GM12878 (cell line): ENCODE measurements at regions not wholly inside any gene's neighbourhood (a gene's known extent, or its start where the extent isn't known, plus 50 kb on each side); places are given as distances from the start of the nearest gene placed in this dataset.

Experiments
- ATAC-seq: fragments of 200-7000 bp; cut with Tn5 transposase; 3 replicates; pipeline ENCODE4 v1.9.1; 2020; ENCODE audit warnings: mild to moderate bottlenecking, moderate library complexity
- BruUV-seq: library from RNA; stranded (reverse); fragments of 400-500 nt; replicated peaks from 2 replicates; lab custom pipeline; 2021; lab: Mats Ljungman, UMichigan
- CTCF ChIA-PET: fragments of 300-600 bp; sonication (Branson Sonifier 250); formaldehyde crosslinking; extraction: SDS; loops from one replicate; lab custom pipeline; 2021; ENCODE audit warnings: inconsistent platforms; lab: Yijun Ruan, JAX
- POLR2A ChIA-PET: fragments of 350-600 bp; formaldehyde crosslinking; extraction: SDS; loops from one replicate; lab custom pipeline; 2021; ENCODE audit warnings: inconsistent platforms; lab: Charles Lee
- RAD21 ChIA-PET: fragments of 300-600 bp; sonication (Branson Sonifier 250); formaldehyde crosslinking; loops from one replicate; lab custom pipeline; 2023; ENCODE audit warnings: antibody characterized with exemption; ENCODE audit not compliant: unreplicated experiment; lab: Charles Lee
- SMC1A ChIA-PET: fragments of 300-600 bp; sonication (Branson Sonifier 250); formaldehyde crosslinking; loops from one replicate; lab custom pipeline; 2023; ENCODE audit not compliant: unreplicated experiment, uncharacterized antibody; lab: Charles Lee
- DNase-seq: peaks from one replicate; pipeline ENCODE4 v3.0.0-alpha.2; 2011; ENCODE audit warnings: low read depth, low spot score
- FAIRE-seq: peaks from 3 replicates; lab custom pipeline; 2011; peaks lifted over from hg19 to GRCh38; lab: Jason Lieb, UNC
- H2AFZ ChIP-seq: 2 replicates; pipeline ENCODE4 v1.6.0; 2011; ENCODE audit warnings: low read depth, low read length, control low read depth; ENCODE audit not compliant: control insufficient read depth
- H3K27ac ChIP-seq: 2 replicates; pipeline ENCODE4 v1.5.1; 2011; ENCODE audit warnings: control low read depth; ENCODE audit not compliant: control insufficient read depth, insufficient read depth
- H3K27me3 ChIP-seq, 2 experiments: replicated peaks in 1 of 2; 2 replicates each; pipeline versions ENCODE4 v1.6.0 to v1.6.1; 2011; ENCODE audit warnings: low read length in 1 of 2; ENCODE audit not compliant: control insufficient read depth in 2 of 2, insufficient read depth in 2 of 2
- H3K36me3 ChIP-seq, 2 experiments: 2 replicates each; pipeline ENCODE4 v1.5.1; 2011; ENCODE audit warnings: low read length in 1 of 2; ENCODE audit not compliant: control insufficient read depth in 2 of 2, insufficient read depth in 2 of 2
- H3K4me1 ChIP-seq: 2 replicates; pipeline ENCODE4 v1.6.1; 2011; ENCODE audit warnings: mild to moderate bottlenecking, low read length, moderate library complexity, mixed read lengths; ENCODE audit not compliant: control insufficient read depth, insufficient read depth
- H3K4me2 ChIP-seq: 2 replicates; pipeline ENCODE4 v1.6.0; 2011; ENCODE audit warnings: control low read depth; ENCODE audit not compliant: control insufficient read depth, insufficient read depth
- H3K4me3 ChIP-seq: fragments of 200-600 bp; sonication (generic); 2 replicates; pipeline ENCODE4 v1.5.1; 2016
- H3K79me2 ChIP-seq: 2 replicates; pipeline ENCODE4 v1.6.0; 2011; ENCODE audit warnings: low read length; ENCODE audit not compliant: control insufficient read depth, insufficient read depth
- H3K9ac ChIP-seq: 2 replicates; pipeline ENCODE4 v1.8.0; 2011; ENCODE audit warnings: low read length, control low read depth, mixed read lengths; ENCODE audit not compliant: control insufficient read depth, insufficient read depth
- H3K9me3 ChIP-seq: replicated peaks from 3 replicates; pipeline ENCODE4 v1.5.1; 2011; ENCODE audit warnings: mild to moderate bottlenecking, low read length; ENCODE audit not compliant: control insufficient read depth, insufficient read depth
- H4K20me1 ChIP-seq: 2 replicates; pipeline ENCODE4 v1.6.0; 2011; ENCODE audit not compliant: control insufficient read depth, insufficient read depth
- CREB1 ChIP-seq: IDR thresholded peaks from 2 replicates; pipeline ENCODE4 v1.6.1; 2012; ENCODE audit warnings: low read depth, mild to moderate bottlenecking, inconsistent platforms
- DPF2 ChIP-seq: fragments of 450-650 bp; IDR thresholded peaks from 2 replicates; pipeline ENCODE4 v1.6.1; 2017; ENCODE audit warnings: mild to moderate bottlenecking
- ELK1 ChIP-seq: IDR thresholded peaks from 2 replicates; pipeline ENCODE4 v1.6.1; 2012; ENCODE audit warnings: low read depth, low read length, improper control_type of control experiment
- JUND ChIP-seq: IDR thresholded peaks from 2 replicates; pipeline ENCODE4 v1.6.1; 2012; ENCODE audit warnings: low read depth, mild to moderate bottlenecking, low read length, improper control_type of control experiment, moderate library complexity
- LARP7 ChIP-seq: fragments of 450-650 bp; IDR thresholded peaks from 2 replicates; pipeline ENCODE4 v1.6.1; 2017; ENCODE audit warnings: mild to moderate bottlenecking
- PAX8 ChIP-seq: fragments of 450-650 bp; IDR thresholded peaks from 2 replicates; pipeline ENCODE4 v1.6.1; 2017; ENCODE audit warnings: mild to moderate bottlenecking, moderate library complexity
- SREBF1 ChIP-seq: IDR thresholded peaks from 2 replicates; pipeline ENCODE4 v1.6.1; 2012; ENCODE audit warnings: mild to moderate bottlenecking, low read length
- SREBF2 ChIP-seq: IDR thresholded peaks from 2 replicates; pipeline ENCODE4 v1.6.1; 2012; ENCODE audit warnings: mild to moderate bottlenecking, low read length
- STAT1 ChIP-seq: fragments of 450-650 bp; conservative IDR thresholded peaks from 2 replicates; pipeline ENCODE4 v1.6.1; 2014; ENCODE audit warnings: antibody characterized with exemption, mild to moderate bottlenecking
- SUZ12 ChIP-seq: fragments of 200-600 bp; sonication (generic); IDR thresholded peaks from one replicate; pipeline ENCODE4 v1.6.1; 2018; ENCODE audit warnings: antibody characterized with exemption, mild to moderate bottlenecking; ENCODE audit not compliant: unreplicated experiment
- TCF12 ChIP-seq: IDR thresholded peaks from 2 replicates; pipeline ENCODE4 v1.6.1; 2011; ENCODE audit warnings: low read depth, mild to moderate bottlenecking, low read length
- WGBS: methylation state at CpG from one replicate; pipeline ENCODE4 v1.1.6; 2016; ENCODE audit warnings: low lambda C conversion rate; ENCODE audit not compliant: insufficient replicate concordance, insufficient coverage; ENCODE audit errors: missing lambda C conversion rate; 5-methylcytosine and 5-hydroxymethylcytosine counted together
- in situ Hi-C: fragments of 300-500 bp; cut with MboI; formaldehyde crosslinking; loops from 9 replicates; pipeline ENCODE4 v1.14.3; 2018; ENCODE audit warnings: mixed read lengths
- intact Hi-C: fragments of 100-400 bp; cut with micrococcal nuclease; formaldehyde crosslinking; loops from one replicate; pipeline ENCODE4 v1.14.2; 2022; ENCODE audit not compliant: unreplicated experiment
- TF ChIP-seq, protein P1 (sequence below): fragments of 450-650 bp; formaldehyde crosslinking; IDR thresholded peaks from 2 replicates; pipeline ENCODE4 v1.4.0; 2020; ENCODE audit warnings: mild to moderate bottlenecking, moderate library complexity
- TF ChIP-seq, protein P2 (sequence below): fragments of 450-650 bp; IDR thresholded peaks from 2 replicates; pipeline ENCODE4 v1.6.1; 2017; ENCODE audit warnings: antibody characterized with exemption, mild to moderate bottlenecking, moderate library complexity

DNA sequence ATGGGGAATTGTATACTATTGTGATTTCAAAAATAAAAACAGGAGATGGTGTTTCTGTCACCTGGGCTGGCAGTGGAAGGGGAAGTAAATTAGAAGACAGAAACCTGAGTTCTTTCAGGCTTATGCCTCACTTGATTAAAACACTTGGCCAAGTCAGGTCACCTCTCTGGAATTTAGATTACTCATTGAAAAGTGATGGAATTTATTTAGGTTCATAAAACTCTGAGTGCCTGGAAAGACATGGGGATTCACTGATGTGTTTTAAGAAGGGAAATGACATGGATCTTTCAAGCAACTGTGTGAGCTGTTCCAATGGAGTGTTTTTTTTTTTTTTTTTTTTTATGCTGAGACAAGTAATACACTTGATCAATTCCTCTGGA is 400.1 kb downstream of the TMEM135 start (continued):
- TF ChIP-seq, protein P1, sequence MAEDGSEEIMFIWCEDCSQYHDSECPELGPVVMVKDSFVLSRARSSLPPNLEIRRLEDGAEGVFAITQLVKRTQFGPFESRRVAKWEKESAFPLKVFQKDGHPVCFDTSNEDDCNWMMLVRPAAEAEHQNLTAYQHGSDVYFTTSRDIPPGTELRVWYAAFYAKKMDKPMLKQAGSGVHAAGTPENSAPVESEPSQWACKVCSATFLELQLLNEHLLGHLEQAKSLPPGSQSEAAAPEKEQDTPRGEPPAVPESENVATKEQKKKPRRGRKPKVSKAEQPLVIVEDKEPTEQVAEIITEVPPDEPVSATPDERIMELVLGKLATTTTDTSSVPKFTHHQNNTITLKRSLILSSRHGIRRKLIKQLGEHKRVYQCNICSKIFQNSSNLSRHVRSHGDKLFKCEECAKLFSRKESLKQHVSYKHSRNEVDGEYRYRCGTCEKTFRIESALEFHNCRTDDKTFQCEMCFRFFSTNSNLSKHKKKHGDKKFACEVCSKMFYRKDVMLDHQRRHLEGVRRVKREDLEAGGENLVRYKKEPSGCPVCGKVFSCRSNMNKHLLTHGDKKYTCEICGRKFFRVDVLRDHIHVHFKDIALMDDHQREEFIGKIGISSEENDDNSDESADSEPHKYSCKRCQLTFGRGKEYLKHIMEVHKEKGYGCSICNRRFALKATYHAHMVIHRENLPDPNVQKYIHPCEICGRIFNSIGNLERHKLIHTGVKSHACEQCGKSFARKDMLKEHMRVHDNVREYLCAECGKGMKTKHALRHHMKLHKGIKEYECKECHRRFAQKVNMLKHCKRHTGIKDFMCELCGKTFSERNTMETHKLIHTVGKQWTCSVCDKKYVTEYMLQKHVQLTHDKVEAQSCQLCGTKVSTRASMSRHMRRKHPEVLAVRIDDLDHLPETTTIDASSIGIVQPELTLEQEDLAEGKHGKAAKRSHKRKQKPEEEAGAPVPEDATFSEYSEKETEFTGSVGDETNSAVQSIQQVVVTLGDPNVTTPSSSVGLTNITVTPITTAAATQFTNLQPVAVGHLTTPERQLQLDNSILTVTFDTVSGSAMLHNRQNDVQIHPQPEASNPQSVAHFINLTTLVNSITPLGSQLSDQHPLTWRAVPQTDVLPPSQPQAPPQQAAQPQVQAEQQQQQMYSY (CRISPR knock-in tag), result no peak
- TF ChIP-seq SREBF2 (no peak), TCF12 (no peak)

- no peak overlapping the region for H3K9ac ChIP-seq
- H3K36me3 ChIP-seq, result no peaks in the 10 kb centered on the region
- peak; percentile 26; the same call in 2 of the 3 replicates for ATAC-seq
- intact Hi-C loops, result no loop called here
- no peak overlapping the region for H3K4me3 ChIP-seq
- no peaks in the 10 kb centered on the region for H3K27me3 ChIP-seq
- no peaks in the 10 kb centered on the region for H3K79me2 ChIP-seq
- no peak overlapping the region for H2AFZ ChIP-seq
- no peaks in the 10 kb centered on the region for H3K9me3 ChIP-seq
- CTCF ChIA-PET, result interaction anchor here (1.4 kb wide), 1 partner anchor 16 kb away, joined by 3 read pairs; no protein-coding TSS in a partner anchor
- no peak for DNase-seq
- in situ Hi-C loops, result no loop called here
- H3K27ac ChIP-seq, result no peak overlapping the region
- no peaks in the 10 kb centered on the region for H4K20me1 ChIP-seq
- no TSS peak for BruUV-seq
- TF ChIP-seq SREBF1 (no peak), JUND (no peak), SUZ12 (no peak), DPF2 (no peak), LARP7 (no peak), STAT1 (no peak), PAX8 (no peak), CREB1 (no peak), ELK1 (no peak)
- TF ChIP-seq, protein P2, sequence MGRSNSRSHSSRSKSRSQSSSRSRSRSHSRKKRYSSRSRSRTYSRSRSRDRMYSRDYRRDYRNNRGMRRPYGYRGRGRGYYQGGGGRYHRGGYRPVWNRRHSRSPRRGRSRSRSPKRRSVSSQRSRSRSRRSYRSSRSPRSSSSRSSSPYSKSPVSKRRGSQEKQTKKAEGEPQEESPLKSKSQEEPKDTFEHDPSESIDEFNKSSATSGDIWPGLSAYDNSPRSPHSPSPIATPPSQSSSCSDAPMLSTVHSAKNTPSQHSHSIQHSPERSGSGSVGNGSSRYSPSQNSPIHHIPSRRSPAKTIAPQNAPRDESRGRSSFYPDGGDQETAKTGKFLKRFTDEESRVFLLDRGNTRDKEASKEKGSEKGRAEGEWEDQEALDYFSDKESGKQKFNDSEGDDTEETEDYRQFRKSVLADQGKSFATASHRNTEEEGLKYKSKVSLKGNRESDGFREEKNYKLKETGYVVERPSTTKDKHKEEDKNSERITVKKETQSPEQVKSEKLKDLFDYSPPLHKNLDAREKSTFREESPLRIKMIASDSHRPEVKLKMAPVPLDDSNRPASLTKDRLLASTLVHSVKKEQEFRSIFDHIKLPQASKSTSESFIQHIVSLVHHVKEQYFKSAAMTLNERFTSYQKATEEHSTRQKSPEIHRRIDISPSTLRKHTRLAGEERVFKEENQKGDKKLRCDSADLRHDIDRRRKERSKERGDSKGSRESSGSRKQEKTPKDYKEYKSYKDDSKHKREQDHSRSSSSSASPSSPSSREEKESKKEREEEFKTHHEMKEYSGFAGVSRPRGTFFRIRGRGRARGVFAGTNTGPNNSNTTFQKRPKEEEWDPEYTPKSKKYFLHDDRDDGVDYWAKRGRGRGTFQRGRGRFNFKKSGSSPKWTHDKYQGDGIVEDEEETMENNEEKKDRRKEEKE, result no peak
- TF ChIP-seq, all 136 proteins: peak for 0
- no peak overlapping the region for H3K4me2 ChIP-seq
- POLR2A ChIA-PET, result interaction anchor here (0.6 kb wide), 1 partner anchor 81 kb away, joined by 3 read pairs; no protein-coding TSS in a partner anchor
- WGBS, result 12% methylated on average over 5 of the region's 5 CpGs
- RAD21 ChIA-PET, result no interaction called here
- FAIRE-seq, result no peak
- SMC1A ChIA-PET, result interaction anchor here (0.7 kb wide), 1 partner anchor 615 kb away, joined by 3 read pairs; no protein-coding TSS in a partner anchor
- H3K4me1 ChIP-seq, result no peaks in the 10 kb centered on the region
These were observed 399.6 kb downstream of the TMEM135 start for GRCh38 chr11:87437133-87437843.
